ENCODE measurements at regions not wholly inside any gene's neighbourhood (a gene's known extent, or its start where the extent isn't known, plus 50 kb on each side); places are given as distances from the start of the nearest gene placed in this dataset.

DNA sequence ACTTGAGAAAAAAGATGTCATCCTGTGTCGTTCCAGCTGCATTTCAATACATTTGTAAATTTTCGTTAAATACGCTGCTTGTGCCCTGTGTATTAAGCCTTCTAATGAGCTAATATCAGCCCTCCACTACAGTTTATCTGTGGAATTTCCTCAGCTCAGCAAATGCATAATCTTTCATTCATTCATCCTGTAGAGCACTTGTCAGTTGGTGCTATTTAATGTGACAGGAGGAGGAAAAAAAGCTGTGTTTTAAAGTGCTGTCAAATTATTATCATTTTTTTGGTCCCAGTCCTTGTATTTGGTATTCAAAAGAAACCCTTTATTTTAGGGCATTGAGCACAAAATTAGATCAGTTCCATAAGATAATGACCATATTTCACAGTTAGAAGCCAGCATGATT is 184.7 kb downstream of the FAT3 start:
- TF ChIP-seq ZBTB7A (IDR thresholded peaks at IDR 0.05; ENCODE audit: low read depth), result no peak
- TF ChIP-seq MAX (IDR thresholded peaks at IDR 0.05), result no peak
- no peak for TF ChIP-seq TEAD4 (IDR thresholded peaks at IDR 0.05)
- no peak for TF ChIP-seq TAF1 (IDR thresholded peaks at IDR 0.05; ENCODE audit: low read depth)
- TF ChIP-seq NFIC (IDR thresholded peaks at IDR 0.05), result no peak
- no peak for TF ChIP-seq CREB1 (IDR thresholded peaks at IDR 0.05; ENCODE audit: low read depth)
- TF ChIP-seq TCF12 (IDR thresholded peaks at IDR 0.05; ENCODE audit: low read depth), result no peak
- TF ChIP-seq RAD21 (IDR thresholded peaks at IDR 0.05; ENCODE audit: low read depth), result no peak
- no peak for TF ChIP-seq FOXM1 (IDR thresholded peaks at IDR 0.05; ENCODE audit: borderline replicate concordance, low read depth)
- no peak for TF ChIP-seq EGR1 (IDR thresholded peaks at IDR 0.05)
- TF ChIP-seq CEBPB (IDR thresholded peaks at IDR 0.05), result no peak
- TF ChIP-seq, protein P1, sequence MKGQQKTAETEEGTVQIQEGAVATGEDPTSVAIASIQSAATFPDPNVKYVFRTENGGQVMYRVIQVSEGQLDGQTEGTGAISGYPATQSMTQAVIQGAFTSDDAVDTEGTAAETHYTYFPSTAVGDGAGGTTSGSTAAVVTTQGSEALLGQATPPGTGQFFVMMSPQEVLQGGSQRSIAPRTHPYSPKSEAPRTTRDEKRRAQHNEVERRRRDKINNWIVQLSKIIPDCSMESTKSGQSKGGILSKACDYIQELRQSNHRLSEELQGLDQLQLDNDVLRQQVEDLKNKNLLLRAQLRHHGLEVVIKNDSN (IDR thresholded peaks at IDR 0.05), result no peak
- TF ChIP-seq EP300 (IDR thresholded peaks at IDR 0.05; ENCODE audit: borderline replicate concordance), result no peak
- TF ChIP-seq YY1 (IDR thresholded peaks at IDR 0.05; ENCODE audit: low read depth), result no peak
- no peak for TF ChIP-seq REST (IDR thresholded peaks at IDR 0.05; ENCODE audit: low read depth)

DNA sequence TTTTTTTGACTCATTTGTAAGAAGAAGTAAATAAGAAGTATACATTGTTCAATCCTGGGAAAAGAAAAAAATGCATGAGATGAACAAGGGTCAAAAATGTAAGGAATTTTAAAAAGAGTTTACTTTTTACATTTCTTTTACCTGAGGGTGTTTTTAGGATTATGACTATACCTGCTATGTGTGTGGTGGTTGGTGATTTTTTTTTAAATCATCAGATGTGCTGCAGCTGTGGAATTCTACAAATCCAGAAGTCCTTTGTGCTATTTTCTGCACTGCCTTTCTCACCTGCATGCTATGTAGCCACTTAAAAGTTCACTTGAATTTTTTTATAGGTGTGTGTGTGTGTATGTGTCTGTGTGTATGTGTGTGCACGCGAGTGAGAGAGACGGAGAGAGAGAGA is 185.3 kb downstream of the FAT3 start:
- TF ChIP-seq CEBPB (IDR thresholded peaks at IDR 0.05) (no peak), RAD21 (IDR thresholded peaks at IDR 0.05; ENCODE audit: low read depth) (no peak), ZBTB7A (IDR thresholded peaks at IDR 0.05; ENCODE audit: low read depth) (no peak), EGR1 (IDR thresholded peaks at IDR 0.05) (no peak), FOXM1 (IDR thresholded peaks at IDR 0.05; ENCODE audit: borderline replicate concordance, low read depth) (no peak), CREB1 (IDR thresholded peaks at IDR 0.05; ENCODE audit: low read depth) (no peak), TEAD4 (IDR thresholded peaks at IDR 0.05) (no peak), NFIC (IDR thresholded peaks at IDR 0.05) (no peak), YY1 (IDR thresholded peaks at IDR 0.05; ENCODE audit: low read depth) (no peak)
- TF ChIP-seq, protein P1 (IDR thresholded peaks at IDR 0.05), result no peak

DNA sequence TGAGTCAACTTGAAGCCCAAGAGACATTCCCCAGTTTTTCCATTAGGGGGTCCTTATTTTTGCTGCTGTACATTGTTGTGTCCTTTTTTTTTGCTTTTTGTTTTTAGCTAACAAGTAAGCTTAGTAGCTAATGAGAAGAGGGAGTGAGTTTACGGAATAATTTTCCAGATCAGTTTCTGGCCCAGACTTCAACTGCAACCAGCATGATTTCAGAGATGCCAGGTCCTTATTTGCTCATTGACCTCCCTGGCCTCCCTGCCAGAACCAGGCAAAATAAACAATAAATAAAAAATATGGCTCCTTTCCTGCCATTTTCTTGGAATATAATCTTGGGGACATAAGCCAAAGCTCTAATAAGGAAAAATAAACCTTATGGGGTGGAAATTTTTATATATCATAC is 185.9 kb downstream of the FAT3 start:
- TF ChIP-seq CREB1 (IDR thresholded peaks at IDR 0.05; ENCODE audit: low read depth), result no peak

DNA sequence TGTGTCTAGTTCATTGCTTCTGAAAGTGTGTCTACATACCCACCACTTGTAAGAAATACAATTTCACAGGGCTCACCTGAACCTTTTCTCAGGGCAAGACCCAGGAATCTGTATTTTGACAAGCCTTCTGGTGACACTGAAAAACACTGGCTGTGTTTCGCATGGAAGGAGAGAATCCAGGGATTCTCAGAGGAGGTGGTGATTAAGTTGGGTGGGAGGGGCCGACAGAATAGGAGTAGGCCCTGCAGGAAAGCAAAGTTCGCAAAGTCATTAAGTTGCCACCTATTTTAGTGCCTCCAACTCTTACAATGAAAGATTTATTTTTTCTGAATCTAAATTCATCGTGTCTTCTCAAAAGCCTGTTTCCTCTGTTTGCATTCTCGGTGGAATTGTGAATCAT is 186.8 kb downstream of the FAT3 start:
- TF ChIP-seq CEBPB (IDR thresholded peaks at IDR 0.05) (no peak), MAX (IDR thresholded peaks at IDR 0.05) (no peak), NFIC (IDR thresholded peaks at IDR 0.05) (no peak), EP300 (IDR thresholded peaks at IDR 0.05; ENCODE audit: borderline replicate concordance) (no peak), TEAD4 (IDR thresholded peaks at IDR 0.05) (no peak), REST (IDR thresholded peaks at IDR 0.05; ENCODE audit: low read depth) (no peak), TAF1 (IDR thresholded peaks at IDR 0.05; ENCODE audit: low read depth) (no peak), TCF12 (IDR thresholded peaks at IDR 0.05; ENCODE audit: low read depth) (no peak), FOXM1 (IDR thresholded peaks at IDR 0.05; ENCODE audit: borderline replicate concordance, low read depth) (no peak), EGR1 (IDR thresholded peaks at IDR 0.05) (no peak)
- TF ChIP-seq, protein P1 (IDR thresholded peaks at IDR 0.05), result no peak

DNA sequence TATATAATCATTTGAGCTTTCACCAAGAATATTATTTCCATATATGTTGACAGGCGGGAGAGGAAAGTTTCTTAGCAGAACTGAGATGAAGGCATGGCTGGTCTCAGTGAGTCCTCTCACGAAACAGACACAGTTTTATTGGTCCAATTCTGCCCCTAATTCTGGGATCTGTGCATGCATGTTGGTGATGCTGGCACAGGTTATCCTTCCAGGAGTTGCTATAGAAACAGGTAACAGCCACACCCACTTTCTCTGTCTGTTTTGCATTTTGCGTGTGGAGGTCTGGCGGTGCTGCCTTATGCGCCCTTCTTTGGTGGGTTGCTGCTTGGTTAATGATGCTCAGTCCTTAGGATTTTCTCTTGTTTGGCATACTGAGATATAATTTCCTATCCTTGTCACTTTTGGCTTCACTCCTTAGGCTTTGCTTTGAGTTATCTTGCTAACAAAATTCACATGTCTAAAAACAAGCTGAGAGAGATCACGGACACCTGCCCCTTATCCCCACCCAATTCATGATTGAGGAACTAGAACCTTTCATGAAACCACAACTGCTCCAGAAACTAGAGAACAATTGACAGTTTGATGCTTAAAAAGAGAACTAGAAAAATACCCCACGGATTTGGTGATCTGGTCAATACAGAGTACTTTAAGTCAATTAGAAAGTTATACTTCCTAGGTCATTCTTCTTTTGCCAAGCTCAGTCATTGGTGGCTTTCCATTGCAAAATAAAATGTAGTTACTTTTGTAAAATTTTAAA is 189.3 kb downstream of the FAT3 start:
- TF ChIP-seq EP300 (IDR thresholded peaks at IDR 0.05; ENCODE audit: borderline replicate concordance) (no peak), REST (IDR thresholded peaks at IDR 0.05; ENCODE audit: low read depth) (no peak), CEBPB (IDR thresholded peaks at IDR 0.05) (no peak), EGR1 (IDR thresholded peaks at IDR 0.05) (no peak), CREB1 (IDR thresholded peaks at IDR 0.05; ENCODE audit: low read depth) (no peak), RAD21 (IDR thresholded peaks at IDR 0.05; ENCODE audit: low read depth) (no peak), NFIC (IDR thresholded peaks at IDR 0.05) (no peak), TAF1 (IDR thresholded peaks at IDR 0.05; ENCODE audit: low read depth) (no peak), MAX (IDR thresholded peaks at IDR 0.05) (no peak), TEAD4 (IDR thresholded peaks at IDR 0.05) (no peak), YY1 (IDR thresholded peaks at IDR 0.05; ENCODE audit: low read depth) (no peak), FOXM1 (IDR thresholded peaks at IDR 0.05; ENCODE audit: borderline replicate concordance, low read depth) (no peak), ZBTB7A (IDR thresholded peaks at IDR 0.05; ENCODE audit: low read depth) (no peak), TCF12 (IDR thresholded peaks at IDR 0.05; ENCODE audit: low read depth) (no peak)
- TF ChIP-seq, protein P1 (IDR thresholded peaks at IDR 0.05), result no peak
